ENCODE measurements at regions not wholly inside any gene's neighbourhood (a gene's known extent, or its start where the extent isn't known, plus 50 kb on each side); places are given as distances from the start of the nearest gene placed in this dataset. TPM values are rescaled to one million over a fixed set of nuclear protein-coding genes. Genes with fewer than 3 reads are reported as not detected.

- H3K9me2 ChIP-seq (ENCODE audit: insufficient read depth), result no peaks in the 10 kb centered on the region
- no peak overlapping the region for H3K27ac ChIP-seq
- TF ChIP-seq EZH2 (IDR thresholded peaks at IDR 0.05; ENCODE audit: insufficient read depth, poor library complexity, severe bottlenecking) (no peak), EZH2phosphoT487 (IDR thresholded peaks at IDR 0.05; ENCODE audit: insufficient read depth, low read depth) (no peak)
- H3K79me2 ChIP-seq (ENCODE audit: insufficient read depth), result no peaks in the 10 kb centered on the region
- no peak for DNase-seq
- H3K36me3 ChIP-seq (ENCODE audit: low read depth), result no peaks in the 10 kb centered on the region
- H4K20me1 ChIP-seq (ENCODE audit: insufficient read depth), result no peaks in the 10 kb centered on the region
- peaks cover 22% of the 10 kb centered on the region for H3K4me1 ChIP-seq (ENCODE audit: insufficient read depth)
- no peaks in the 10 kb centered on the region for H3K27me3 ChIP-seq (replicated peaks; ENCODE audit: insufficient read depth)
- H3K9me3 ChIP-seq (ENCODE audit: low read depth), result no peaks in the 10 kb centered on the region
- H3K4me2 ChIP-seq (ENCODE audit: unreplicated experiment), result no peak overlapping the region
- no peak overlapping the region for H3K4me3 ChIP-seq
- H2AFZ ChIP-seq, result no peak overlapping the region
- peaks cover 20% of the 10 kb centered on the region for H3F3A ChIP-seq (ENCODE audit: insufficient read depth)
- H3K9ac ChIP-seq, result no peak overlapping the region
- in situ Hi-C loops (cut with MboI), result no loop called here
Measured at GRCh38 chr4:151811403-151811802, 50.6 kb upstream of the GATB start.

Small RNA genes lying in the stretch of these regions (small RNA-seq; reads per million reads assigned to genes)
- gene RN7SL446P (ENCODE audit: low read depth, low replicate concordance), result not detected
- gene RNA5SP169 (ENCODE audit: low read depth, low replicate concordance), result not detected

Data from GM23248 (cell line).